Ammon's horn (tissue), 1 donor: ENCODE measurements at regions not wholly inside any gene's neighbourhood (a gene's known extent, or its start where the extent isn't known, plus 50 kb on each side); places are given as distances from the start of the nearest gene placed in this dataset.
A peak's percentile ranks its signal among the peaks of the same experiment; 100 is the strongest.

Experiments used
- DNase-seq: peaks from one replicate; pipeline ENCODE4 v3.0.0-alpha.2; 2016; ENCODE audit warnings: low spot score

- DNase-seq: no peak
Measured at GRCh38 chr10:62709200-62709599, 95.3 kb upstream of the ADO start.

GRCh38 chr10:62710182-62710581 is 94.3 kb upstream of the ADO start:
- DNase-seq: no peak

- no peak for DNase-seq
Measured at GRCh38 chr10:62715383-62715782, 89.1 kb upstream of the ADO start.

GRCh38 chr10:62718585-62718984 is 85.9 kb upstream of the ADO start:
- no peak for DNase-seq

- DNase-seq: no peak
Measured at GRCh38 chr10:62719061-62719460, 85.5 kb upstream of the ADO start.

GRCh38 chr10:62721687-62722086 is 82.8 kb upstream of the ADO start:
- no peak for DNase-seq

GRCh38 chr10:62723375-62723774 is 81.1 kb upstream of the ADO start:
- DNase-seq: no peak

- no peak for DNase-seq
Measured at GRCh38 chr10:62724465-62724864, 80.1 kb upstream of the ADO start.

- DNase-seq: no peak
Measured at GRCh38 chr10:62726142-62726541, 78.4 kb upstream of the ADO start.

GRCh38 chr10:62726638-62727037 is 77.9 kb upstream of the ADO start:
- no peak for DNase-seq

GRCh38 chr10:62727934-62728333 is 76.6 kb upstream of the ADO start:
- no peak for DNase-seq

GRCh38 chr10:62728479-62728878 is 76.0 kb upstream of the ADO start:
- DNase-seq: no peak

- DNase-seq: no peak
Measured at GRCh38 chr10:62732841-62733653, 71.5 kb upstream of the ADO start.

- DNase-seq: no peak
Measured at GRCh38 chr10:62733654-62734293, 70.7 kb upstream of the ADO start.

- no peak for DNase-seq
Measured at GRCh38 chr10:62734781-62735463, 69.6 kb upstream of the ADO start.

GRCh38 chr10:62735464-62736167 is 68.9 kb upstream of the ADO start:
- DNase-seq: no peak

GRCh38 chr10:62736168-62736546 is 68.4 kb upstream of the ADO start:
- no peak for DNase-seq

GRCh38 chr10:62738916-62739315 is 65.6 kb upstream of the ADO start:
- no peak for DNase-seq

- no peak for DNase-seq
Measured at GRCh38 chr10:62740885-62741745, 63.4 kb upstream of the ADO start.

- no peak for DNase-seq
Measured at GRCh38 chr10:62741996-62742395, 62.5 kb upstream of the ADO start.

GRCh38 chr10:62742536-62743061 is 61.9 kb upstream of the ADO start:
- peak; percentile 7 for DNase-seq
